Activated CD8-positive, alpha-beta memory T cell treated with anti-CD3 and anti-CD28 coated beads, Interleukin-2, amount 50 U/mL, for 4 hours (primary cell): ENCODE measurements at regions not wholly inside any gene's neighbourhood (a gene's known extent, or its start where the extent isn't known, plus 50 kb on each side); places are given as distances from the start of the nearest gene placed in this dataset.
"Not testable (repeated sequence)": the region's sequence is repeated elsewhere in the genome, so short reads cannot be mapped to it uniquely, and the experiment has no call there.

ENCODE experiments used
- DNase-seq: peaks from one replicate; pipeline ENCODE4 v3.0.0-alpha.2; 2020

GRCh38 chr11:116698080-116698479, 74.7 kb downstream of the BUD13 start:
- no peak for DNase-seq

GRCh38 chr11:116697639-116698038, 75.1 kb downstream of the BUD13 start:
- DNase-seq: no peak

- no peak for DNase-seq
Measured at GRCh38 chr11:116697011-116697410, 75.8 kb downstream of the BUD13 start.

GRCh38 chr11:116696381-116696941, 76.3 kb downstream of the BUD13 start:
- no peak for DNase-seq

- no peak for DNase-seq
Measured at GRCh38 chr11:116695657-116696254, 77.0 kb downstream of the BUD13 start.

GRCh38 chr11:116694815-116695590, 77.8 kb downstream of the BUD13 start:
- DNase-seq: no peak

- DNase-seq: no peak
Measured at GRCh38 chr11:116694349-116694725, 78.5 kb downstream of the BUD13 start.

- DNase-seq: no peak
Measured at GRCh38 chr11:116693593-116694348, 79.0 kb downstream of the BUD13 start.

GRCh38 chr11:116693102-116693570, 79.7 kb downstream of the BUD13 start:
- no peak for DNase-seq

- DNase-seq: no peak
Measured at GRCh38 chr11:116692318-116693101, 80.3 kb downstream of the BUD13 start.

- DNase-seq: peak; percentile 61
Measured at GRCh38 chr11:116691771-116692177, 81.0 kb downstream of the BUD13 start.

- DNase-seq: no peak
Measured at GRCh38 chr11:116690611-116691010, 82.2 kb downstream of the BUD13 start.

- no peak for DNase-seq
Measured at GRCh38 chr11:116689413-116690127, 83.2 kb downstream of the BUD13 start.

GRCh38 chr11:116688202-116688540, 84.6 kb downstream of the BUD13 start:
- no peak for DNase-seq

GRCh38 chr11:116687458-116688201, 85.2 kb downstream of the BUD13 start:
- DNase-seq: no peak

GRCh38 chr11:116686866-116687265, 85.9 kb downstream of the BUD13 start:
- no peak for DNase-seq

GRCh38 chr11:116683982-116684381, 88.8 kb downstream of the BUD13 start:
- no peak for DNase-seq

GRCh38 chr11:116680349-116681125, 92.2 kb downstream of the BUD13 start:
- no peak for DNase-seq

- no peak for DNase-seq
Measured at GRCh38 chr11:116678887-116679286, 93.9 kb downstream of the BUD13 start.

GRCh38 chr11:116667318-116667717, 105.5 kb downstream of the BUD13 start:
- not testable (repeated sequence) for DNase-seq
